Skeletal muscle satellite cell (primary cell): ENCODE measurements at regions not wholly inside any gene's neighbourhood (a gene's known extent, or its start where the extent isn't known, plus 50 kb on each side); places are given as distances from the start of the nearest gene placed in this dataset.
"Not testable (repeated sequence)": the region's sequence is repeated elsewhere in the genome, so short reads cannot be mapped to it uniquely, and the experiment has no call there.

Experiments used
- H3K27me3 ChIP-seq: 2 replicates; pipeline ENCODE4 v1.7.0; 2013; ENCODE audit warnings: low read length; ENCODE audit not compliant: control insufficient read depth, insufficient read depth
- H3K36me3 ChIP-seq: 2 replicates; pipeline ENCODE4 v1.7.0; 2013; ENCODE audit warnings: mild to moderate bottlenecking, control low read depth, low read length; ENCODE audit not compliant: insufficient read depth
- H3K4me1 ChIP-seq: 2 replicates; pipeline ENCODE4 v1.7.0; 2013; ENCODE audit warnings: low read length; ENCODE audit not compliant: control insufficient read depth, insufficient read depth
- H3K4me2 ChIP-seq: 2 replicates; pipeline ENCODE4 v1.7.0; 2013; ENCODE audit warnings: mild to moderate bottlenecking, low read length
- H3K4me3 ChIP-seq: 2 replicates; pipeline ENCODE4 v1.7.0; 2013; ENCODE audit warnings: low read length
- H3K9ac ChIP-seq: 2 replicates; pipeline ENCODE4 v1.7.0; 2013; ENCODE audit warnings: mild to moderate bottlenecking, low read depth, low read length, moderate library complexity
- H3K9me3 ChIP-seq: replicated peaks from 2 replicates; pipeline ENCODE4 v1.7.0; 2013; ENCODE audit warnings: mild to moderate bottlenecking, control low read depth, low read length

- H3K9me3 ChIP-seq: no peaks in the 10 kb centered on the region
- H3K4me2 ChIP-seq: peak overlapping the region; percentile 62
- peaks cover 41% of the 10 kb centered on the region for H3K4me1 ChIP-seq
- peak overlapping the region; percentile 29 for H3K4me3 ChIP-seq
- H3K9ac ChIP-seq: peak overlapping the region; percentile 75
- H3K27me3 ChIP-seq: no peaks in the 10 kb centered on the region
- H3K36me3 ChIP-seq: no peaks in the 10 kb centered on the region
These were observed 201.1 kb downstream of the SPP2 start for GRCh38 chr2:234251326-234252271.

GRCh38 chr2:234250926-234251325 is 200.4 kb downstream of the SPP2 start:
- H3K9me3 ChIP-seq: no peaks in the 10 kb centered on the region
- H3K36me3 ChIP-seq: no peaks in the 10 kb centered on the region
- H3K27me3 ChIP-seq: no peaks in the 10 kb centered on the region
- H3K4me1 ChIP-seq: peaks cover 48% of the 10 kb centered on the region
- H3K4me2 ChIP-seq: peak overlapping the region; percentile 62
- H3K4me3 ChIP-seq: peak overlapping the region; percentile 29
- peak overlapping the region; percentile 75 for H3K9ac ChIP-seq

- peak overlapping the region; percentile 53 for H3K9ac ChIP-seq
- no peaks in the 10 kb centered on the region for H3K9me3 ChIP-seq
- peaks cover 57% of the 10 kb centered on the region for H3K4me1 ChIP-seq
These were observed 199.4 kb downstream of the SPP2 start for GRCh38 chr2:234249873-234250272.

GRCh38 chr2:234249034-234249735 is 198.7 kb downstream of the SPP2 start:
- H3K9me3 ChIP-seq: no peaks in the 10 kb centered on the region
- peak overlapping the region; percentile 53 for H3K9ac ChIP-seq

More at GRCh38 chr2:234249873-234250272, 199.4 kb downstream of the SPP2 start:
- Histone ChIP-seq H3K4me2 (peak overlapping the region; percentile 22), H3K36me3 (no peaks in the 10 kb centered on the region), H3K27me3 (no peaks in the 10 kb centered on the region), H3K4me3 (peak overlapping the region; percentile 21)

GRCh38 chr2:234248213-234248710 is 197.8 kb downstream of the SPP2 start:
- H3K36me3 ChIP-seq, H3K4me3 ChIP-seq, H3K9ac ChIP-seq, H3K27me3 ChIP-seq, H3K4me2 ChIP-seq, H3K9me3 ChIP-seq: not testable (repeated sequence)
- H3K4me1 ChIP-seq: peaks cover 73% of the 10 kb centered on the region

More at GRCh38 chr2:234249034-234249735, 198.7 kb downstream of the SPP2 start:
- Histone ChIP-seq H3K4me1 (peaks cover 64% of the 10 kb centered on the region), H3K36me3 (no peaks in the 10 kb centered on the region), H3K4me3 (peak overlapping the region; percentile 21), H3K4me2 (peak overlapping the region; percentile 22), H3K27me3 (no peaks in the 10 kb centered on the region)

- Histone ChIP-seq H3K4me1 (peaks cover 72% of the 10 kb centered on the region), H3K4me3 (no peak overlapping the region), H3K9ac (no peak overlapping the region), H3K4me2 (no peak overlapping the region), H3K27me3 (no peaks in the 10 kb centered on the region), H3K9me3 (no peaks in the 10 kb centered on the region), H3K36me3 (no peaks in the 10 kb centered on the region)
These were observed 197.1 kb downstream of the SPP2 start for GRCh38 chr2:234247453-234248180.

- H3K9me3 ChIP-seq: no peaks in the 10 kb centered on the region
- H3K36me3 ChIP-seq: no peaks in the 10 kb centered on the region
- peak overlapping the region; percentile 53 for H3K9ac ChIP-seq
- H3K4me3 ChIP-seq: peak overlapping the region; percentile 7
- H3K27me3 ChIP-seq: no peaks in the 10 kb centered on the region
- H3K4me2 ChIP-seq: peak overlapping the region; percentile 63
- peaks cover 74% of the 10 kb centered on the region for H3K4me1 ChIP-seq
These were observed 195.4 kb downstream of the SPP2 start for GRCh38 chr2:234245945-234246344.

- H3K9me3 ChIP-seq: no peaks in the 10 kb centered on the region
- peaks cover 58% of the 10 kb centered on the region for H3K4me1 ChIP-seq
- no peaks in the 10 kb centered on the region for H3K36me3 ChIP-seq
- H3K4me2 ChIP-seq: peak overlapping the region; percentile 37
- no peak overlapping the region for H3K4me3 ChIP-seq
- H3K9ac ChIP-seq: peak overlapping the region; percentile 14
- H3K27me3 ChIP-seq: no peaks in the 10 kb centered on the region
These were observed 193.5 kb downstream of the SPP2 start for GRCh38 chr2:234243871-234244565.

GRCh38 chr2:234242459-234242836 is 191.9 kb downstream of the SPP2 start:
- H3K9me3 ChIP-seq: no peaks in the 10 kb centered on the region
- no peak overlapping the region for H3K4me3 ChIP-seq
- peaks cover 55% of the 10 kb centered on the region for H3K4me1 ChIP-seq
- H3K36me3 ChIP-seq: no peaks in the 10 kb centered on the region
- no peak overlapping the region for H3K9ac ChIP-seq
- peak overlapping the region; percentile 36 for H3K4me2 ChIP-seq
- no peaks in the 10 kb centered on the region for H3K27me3 ChIP-seq

GRCh38 chr2:234241656-234242458 is 191.4 kb downstream of the SPP2 start:
- peak overlapping the region; percentile 36 for H3K4me2 ChIP-seq
- H3K4me1 ChIP-seq: peaks cover 55% of the 10 kb centered on the region
- no peak overlapping the region for H3K9ac ChIP-seq
- H3K27me3 ChIP-seq: no peaks in the 10 kb centered on the region
- no peak overlapping the region for H3K4me3 ChIP-seq
- H3K9me3 ChIP-seq: no peaks in the 10 kb centered on the region
- H3K36me3 ChIP-seq: no peaks in the 10 kb centered on the region
